ENCODE measurements at regions not wholly inside any gene's neighbourhood (a gene's known extent, or its start where the extent isn't known, plus 50 kb on each side); places are given as distances from the start of the nearest gene placed in this dataset.

GRCh38 chr5:124923131-124923530, 176.7 kb upstream of the ZNF608 start:
- no peak for DNase-seq (ENCODE audit: low spot score)

- no peak for DNase-seq (ENCODE audit: low spot score)
Observed at GRCh38 chr5:124924729-124925128, 178.3 kb upstream of the ZNF608 start.

GRCh38 chr5:124927735-124928134, 181.3 kb upstream of the ZNF608 start:
- DNase-seq (ENCODE audit: low spot score): peak; percentile 83

DNA sequence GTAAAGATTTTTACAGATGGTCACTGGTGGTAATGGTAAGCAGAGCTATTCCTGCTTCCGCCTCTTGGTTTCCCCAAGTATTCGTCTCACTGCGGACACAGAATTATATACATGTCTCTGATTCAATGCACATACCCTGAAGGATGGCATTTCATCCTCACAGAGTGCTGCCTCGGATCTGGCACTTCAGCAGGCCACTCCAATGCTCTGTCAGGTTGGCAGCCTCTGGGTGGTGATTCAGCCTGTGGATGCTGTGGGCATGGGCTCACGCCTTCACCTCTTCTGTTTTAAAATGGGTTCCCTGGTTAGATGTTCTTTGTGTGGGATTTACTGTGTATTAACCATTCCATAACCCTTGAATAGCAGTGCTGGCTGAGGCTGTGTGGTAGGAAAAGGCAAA, 182.6 kb upstream of the ZNF608 start:
- no peak for DNase-seq (ENCODE audit: low spot score)

DNA sequence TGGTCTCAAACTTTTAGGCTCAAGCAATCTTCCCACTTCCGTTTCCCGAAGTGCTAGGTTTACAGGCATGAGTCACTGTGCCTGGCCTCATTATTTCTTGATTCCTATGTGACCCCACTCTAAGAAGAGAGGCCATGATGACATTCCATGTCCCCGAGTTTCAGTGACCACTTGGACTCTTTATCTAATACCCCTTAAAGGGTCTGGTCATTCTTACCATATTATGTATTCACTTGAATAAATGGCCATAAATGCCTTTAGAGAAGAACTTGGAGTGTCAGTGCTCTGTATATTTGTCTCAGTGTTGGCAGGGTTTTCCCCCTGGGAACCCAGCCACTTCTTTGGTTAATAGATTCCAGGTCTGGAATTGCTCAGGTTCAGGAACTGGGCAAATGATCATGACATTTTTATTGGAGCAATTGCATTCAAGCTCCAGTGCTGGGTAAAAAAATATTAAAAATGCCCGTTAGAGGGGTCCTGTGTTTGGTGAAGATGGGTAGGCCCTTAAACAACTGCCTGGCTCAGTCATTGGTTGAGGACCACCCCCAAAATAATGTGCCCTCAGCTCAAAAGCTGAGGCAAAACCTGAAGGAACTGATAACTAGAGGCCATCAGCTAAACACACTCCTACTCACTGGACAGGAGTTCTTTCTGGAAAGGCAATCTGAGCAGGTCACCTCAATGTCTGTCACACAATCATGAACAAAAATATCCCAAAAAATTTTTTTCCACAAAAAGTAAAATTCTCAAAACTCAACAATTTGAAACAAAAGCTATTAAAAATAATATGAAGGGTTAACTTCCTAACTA, 186.6 kb upstream of the ZNF608 start:
- DNase-seq (ENCODE audit: low spot score): peak; percentile 86

GRCh38 chr5:124935065-124935464, 188.6 kb upstream of the ZNF608 start:
- DNase-seq (ENCODE audit: low spot score): no peak

DNA sequence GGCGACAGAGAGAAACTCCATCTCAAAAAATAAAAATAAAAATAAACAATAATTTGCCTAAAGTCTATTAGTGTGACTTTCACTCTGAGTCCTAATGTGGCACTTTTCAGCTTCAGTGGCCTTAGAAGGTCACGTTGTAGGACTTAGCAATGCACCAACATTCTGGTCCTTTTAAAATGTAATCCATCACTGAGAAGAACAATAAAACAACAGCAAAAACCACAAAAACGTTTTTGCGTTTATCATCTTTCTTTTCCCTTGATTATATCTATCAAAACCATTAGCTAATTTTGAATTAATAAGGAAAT, 190.1 kb upstream of the ZNF608 start:
- no peak for DNase-seq (ENCODE audit: low spot score)

DNA sequence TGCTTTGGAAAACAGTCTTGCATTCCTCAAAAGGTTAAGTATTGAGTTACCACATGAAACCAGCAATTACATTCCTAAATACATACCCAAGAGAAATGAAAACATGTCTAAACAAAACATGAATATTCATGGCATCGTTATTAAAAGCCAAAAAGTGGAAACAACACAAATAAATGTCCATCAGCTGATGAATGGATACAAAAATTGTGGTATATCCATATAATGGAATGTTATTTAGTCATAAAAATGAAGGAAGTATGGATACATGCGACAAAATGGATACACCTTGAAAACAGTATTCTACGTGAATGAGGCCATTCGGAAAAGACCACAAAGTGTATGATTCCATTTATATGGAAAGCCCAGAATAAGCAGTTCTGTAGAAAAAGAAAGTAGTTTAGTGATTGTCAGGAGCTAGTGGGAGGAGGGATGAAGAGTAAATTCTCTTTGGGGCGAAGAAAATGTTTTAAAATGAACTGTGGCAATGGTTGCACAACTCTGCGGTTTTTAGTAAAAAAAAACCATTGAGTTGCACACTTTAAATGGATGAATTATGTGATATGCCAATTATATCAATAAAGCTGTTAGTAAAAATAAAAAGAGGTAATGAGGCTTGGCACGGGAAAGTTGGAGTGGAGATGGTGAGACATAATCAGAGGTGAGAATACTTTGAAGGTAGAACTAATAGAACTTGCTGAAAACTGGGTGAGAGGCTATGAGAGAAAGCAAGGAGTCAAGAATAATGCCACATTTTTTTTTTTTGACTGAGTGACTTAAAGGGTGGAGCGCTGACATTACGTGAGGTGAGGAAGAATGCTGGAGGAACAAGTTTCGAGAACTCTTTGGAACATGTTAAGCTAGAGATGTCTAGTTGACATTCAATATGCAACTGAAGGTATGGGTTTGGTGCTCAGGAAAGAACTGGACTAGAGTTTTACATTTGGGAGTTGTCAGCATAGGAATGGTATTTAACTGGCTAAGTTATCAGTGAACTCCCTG, 194.9 kb upstream of the ZNF608 start:
- DNase-seq (ENCODE audit: low spot score): no peak

- no peak for DNase-seq (ENCODE audit: low spot score)
Observed at GRCh38 chr5:124948062-124948753, 201.8 kb upstream of the ZNF608 start.

DNA sequence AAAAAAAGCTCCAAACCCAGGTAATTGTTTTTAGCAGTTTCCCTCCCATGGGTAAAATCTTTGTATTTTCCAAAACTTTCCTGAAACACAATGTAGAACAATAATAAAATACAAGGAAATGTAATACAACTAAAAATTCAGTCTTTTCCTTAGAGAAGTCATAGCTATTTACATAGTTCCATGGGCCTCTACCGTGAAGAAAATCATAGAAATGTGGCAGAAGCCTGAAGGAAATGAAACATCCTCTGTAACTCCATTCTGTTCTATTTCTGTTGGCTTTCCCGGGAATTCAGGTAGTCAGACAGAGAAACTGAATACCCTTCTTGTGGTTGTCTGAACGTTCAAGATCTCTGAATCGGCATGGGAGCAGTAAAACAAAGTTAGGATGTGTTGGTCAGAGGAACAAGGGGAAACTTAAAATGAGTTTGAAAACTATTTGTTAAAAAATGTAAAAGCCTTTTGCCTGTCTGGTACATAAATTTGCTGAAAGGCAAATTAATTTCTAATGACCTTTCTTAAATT, 202.4 kb upstream of the ZNF608 start:
- no peak for DNase-seq (ENCODE audit: low spot score)

DNA sequence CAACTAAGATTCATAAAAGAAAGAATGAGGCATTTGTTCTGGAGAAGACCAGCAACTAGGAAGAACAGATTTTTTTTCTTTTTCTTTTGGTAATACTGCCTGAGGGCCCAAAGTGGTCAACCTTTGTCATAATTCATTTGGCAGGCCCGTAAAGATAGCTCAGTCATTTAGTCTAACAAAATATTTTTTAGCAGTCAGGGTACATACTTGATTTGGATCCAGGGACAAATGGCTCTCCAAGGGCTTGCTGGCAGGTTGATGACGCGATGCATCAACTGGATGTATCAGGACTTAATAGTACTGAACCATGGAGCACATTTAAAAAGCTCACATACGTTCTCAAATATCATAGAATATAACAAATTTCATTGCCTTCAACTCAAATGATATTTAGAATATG, 203.4 kb upstream of the ZNF608 start:
- no peak for DNase-seq (ENCODE audit: low spot score)

GRCh38 chr5:124951105-124951504, 204.7 kb upstream of the ZNF608 start:
- DNase-seq (ENCODE audit: low spot score): no peak

GRCh38 chr5:124951661-124952060, 205.2 kb upstream of the ZNF608 start:
- no peak for DNase-seq (ENCODE audit: low spot score)

- no peak for DNase-seq (ENCODE audit: low spot score)
Observed at GRCh38 chr5:124952079-124952478, 205.6 kb upstream of the ZNF608 start.

GRCh38 chr5:124952566-124952965, 206.1 kb upstream of the ZNF608 start:
- DNase-seq (ENCODE audit: low spot score): no peak

GRCh38 chr5:124954784-124955183, 208.3 kb upstream of the ZNF608 start:
- DNase-seq (ENCODE audit: low spot score): no peak

- no peak for DNase-seq (ENCODE audit: low spot score)
Observed at GRCh38 chr5:124956471-124957029, 210.1 kb upstream of the ZNF608 start.

- no peak for DNase-seq (ENCODE audit: low spot score)
Observed at GRCh38 chr5:124957063-124957462, 210.6 kb upstream of the ZNF608 start.

DNA sequence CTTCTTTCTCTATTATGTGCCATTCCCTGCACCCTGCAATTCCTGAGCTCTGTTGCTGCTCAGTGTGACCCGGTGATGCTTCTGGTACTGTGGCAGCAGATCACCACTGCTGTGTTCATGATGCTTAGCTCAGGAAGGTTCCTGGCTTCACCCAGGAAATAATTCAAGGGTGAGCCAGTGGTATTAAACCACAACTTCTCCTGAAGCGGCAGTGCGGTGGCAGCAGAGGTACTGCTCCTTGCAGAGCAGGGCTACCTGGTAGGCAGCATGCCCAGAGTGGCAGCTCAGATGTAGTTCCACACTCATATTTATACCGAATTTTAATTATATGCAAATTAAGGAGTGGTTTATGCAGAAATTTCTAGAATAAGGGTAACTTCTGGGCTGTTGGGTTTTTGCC, 213.8 kb upstream of the ZNF608 start:
- DNase-seq (ENCODE audit: low spot score): no peak

DNA sequence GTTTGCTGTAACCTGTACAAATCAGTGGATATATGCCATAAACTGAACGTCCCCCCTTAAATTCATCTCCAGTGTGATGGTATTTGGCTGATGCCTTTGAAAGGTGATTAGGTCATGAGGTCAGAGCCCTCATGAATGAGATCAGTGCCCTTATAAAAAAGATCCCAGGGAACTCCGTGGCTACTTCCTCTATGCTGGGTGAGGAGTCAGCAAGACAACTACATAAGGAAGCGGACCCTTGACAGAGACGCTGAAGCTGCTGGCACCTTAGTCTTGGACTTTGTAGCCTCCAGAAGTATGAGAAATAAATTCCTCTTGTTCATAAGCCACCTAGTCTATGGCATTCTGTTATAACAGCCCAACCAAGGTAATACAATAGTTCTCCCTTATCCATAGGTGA, 215.1 kb upstream of the ZNF608 start:
- DNase-seq (ENCODE audit: low spot score): no peak

DNA sequence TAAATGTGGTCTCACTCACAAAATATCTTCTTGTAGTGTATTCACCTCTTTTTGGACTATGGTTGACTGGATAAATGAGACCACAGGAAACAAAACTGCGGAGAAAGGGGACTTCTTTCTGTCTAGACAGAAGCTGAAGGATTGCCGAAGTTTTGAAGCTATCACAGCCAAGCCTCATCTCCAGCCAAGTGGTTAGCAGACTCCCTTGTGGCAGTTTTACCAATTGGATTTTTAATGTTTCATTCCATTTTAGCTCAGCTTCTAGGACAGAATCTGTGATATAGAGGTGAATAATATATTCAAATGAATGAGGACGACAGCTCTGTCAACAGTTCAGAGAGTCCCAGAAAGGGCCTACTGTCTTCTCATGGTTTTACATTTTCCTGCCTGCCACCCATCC, 215.7 kb upstream of the ZNF608 start:
- no peak for DNase-seq (ENCODE audit: low spot score)

DNA sequence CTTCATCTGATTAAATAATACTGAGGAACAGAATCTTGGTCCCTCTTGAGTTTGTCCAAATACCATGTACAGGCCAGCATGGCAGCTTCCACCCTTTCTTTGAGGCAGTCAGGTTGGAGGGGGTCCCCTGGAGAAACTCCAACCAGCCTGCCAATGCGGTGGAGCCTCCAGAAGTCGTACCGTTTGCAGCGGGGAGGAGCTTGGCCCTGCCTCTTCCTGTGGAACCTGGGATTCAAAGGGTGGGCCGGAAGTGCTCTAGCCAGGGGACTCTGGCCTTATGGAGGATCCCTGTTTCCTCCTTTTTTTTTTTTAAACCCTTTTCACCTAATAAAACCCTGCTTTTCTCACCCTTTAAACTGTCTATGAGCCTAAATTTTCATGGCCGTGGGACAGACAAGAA, 216.3 kb upstream of the ZNF608 start:
- DNase-seq (ENCODE audit: low spot score): no peak
